ENCODE measurements at regions not wholly inside any gene's neighbourhood (a gene's known extent, or its start where the extent isn't known, plus 50 kb on each side); places are given as distances from the start of the nearest gene placed in this dataset.

DNA sequence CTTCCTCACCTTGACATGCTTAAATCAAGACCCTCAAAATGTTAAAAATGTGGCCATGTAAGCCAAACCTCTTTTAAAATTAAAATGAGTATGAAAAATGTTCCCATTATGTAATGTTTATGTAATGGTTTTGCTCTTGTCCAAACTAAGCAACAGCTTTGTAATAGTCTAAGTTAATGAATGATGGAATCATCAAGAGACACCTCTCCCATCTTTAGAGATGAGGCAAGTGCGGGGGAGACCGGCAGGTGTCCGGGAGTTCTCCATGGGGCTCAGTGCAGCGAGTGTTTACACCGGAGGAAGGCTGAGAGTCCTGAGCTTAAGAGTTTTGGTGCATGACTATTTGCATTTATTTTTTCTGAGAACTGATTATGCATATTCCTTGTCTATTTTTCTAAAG, 384.9 kb upstream of the RNF32 start:
- Histone ChIP-seq H3F3A (ENCODE audit: control insufficient read depth, insufficient read depth) (no peaks in the 10 kb centered on the region), H3K79me2 (ENCODE audit: control insufficient read depth, low read length) (no peaks in the 10 kb centered on the region), H4K20me1 (ENCODE audit: control insufficient read depth, insufficient read depth, low read depth, low read length) (no peaks in the 10 kb centered on the region), H3K4me2 (ENCODE audit: low read length) (no peak overlapping the region), H3K27ac (ENCODE audit: low read depth, low read length) (no peak overlapping the region), H3K9me3 (ENCODE audit: control insufficient read depth, insufficient read depth, low read length) (no peaks in the 10 kb centered on the region), H3K36me3 (ENCODE audit: control insufficient read depth, low read length) (no peaks in the 10 kb centered on the region), H3K4me1 (ENCODE audit: control insufficient read depth, low read length) (no peaks in the 10 kb centered on the region), H3K4me3 (ENCODE audit: low read length) (no peak overlapping the region), H3K9me2 (replicated peaks; ENCODE audit: control insufficient read depth, low read length) (no peaks in the 10 kb centered on the region), H3K27me3 (ENCODE audit: control insufficient read depth, low read length) (peaks cover 4% of the 10 kb centered on the region; the same call in 1 of the 2 replicates)
- no peak for TF ChIP-seq EZH2phosphoT487 (IDR thresholded peaks at IDR 0.05; ENCODE audit: borderline replicate concordance, low read length)
- TF ChIP-seq, protein P1, sequence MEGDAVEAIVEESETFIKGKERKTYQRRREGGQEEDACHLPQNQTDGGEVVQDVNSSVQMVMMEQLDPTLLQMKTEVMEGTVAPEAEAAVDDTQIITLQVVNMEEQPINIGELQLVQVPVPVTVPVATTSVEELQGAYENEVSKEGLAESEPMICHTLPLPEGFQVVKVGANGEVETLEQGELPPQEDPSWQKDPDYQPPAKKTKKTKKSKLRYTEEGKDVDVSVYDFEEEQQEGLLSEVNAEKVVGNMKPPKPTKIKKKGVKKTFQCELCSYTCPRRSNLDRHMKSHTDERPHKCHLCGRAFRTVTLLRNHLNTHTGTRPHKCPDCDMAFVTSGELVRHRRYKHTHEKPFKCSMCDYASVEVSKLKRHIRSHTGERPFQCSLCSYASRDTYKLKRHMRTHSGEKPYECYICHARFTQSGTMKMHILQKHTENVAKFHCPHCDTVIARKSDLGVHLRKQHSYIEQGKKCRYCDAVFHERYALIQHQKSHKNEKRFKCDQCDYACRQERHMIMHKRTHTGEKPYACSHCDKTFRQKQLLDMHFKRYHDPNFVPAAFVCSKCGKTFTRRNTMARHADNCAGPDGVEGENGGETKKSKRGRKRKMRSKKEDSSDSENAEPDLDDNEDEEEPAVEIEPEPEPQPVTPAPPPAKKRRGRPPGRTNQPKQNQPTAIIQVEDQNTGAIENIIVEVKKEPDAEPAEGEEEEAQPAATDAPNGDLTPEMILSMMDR (IDR thresholded peaks at IDR 0.05; ENCODE audit: low read depth, low read length, poor library complexity, severe bottlenecking), result no peak

DNA sequence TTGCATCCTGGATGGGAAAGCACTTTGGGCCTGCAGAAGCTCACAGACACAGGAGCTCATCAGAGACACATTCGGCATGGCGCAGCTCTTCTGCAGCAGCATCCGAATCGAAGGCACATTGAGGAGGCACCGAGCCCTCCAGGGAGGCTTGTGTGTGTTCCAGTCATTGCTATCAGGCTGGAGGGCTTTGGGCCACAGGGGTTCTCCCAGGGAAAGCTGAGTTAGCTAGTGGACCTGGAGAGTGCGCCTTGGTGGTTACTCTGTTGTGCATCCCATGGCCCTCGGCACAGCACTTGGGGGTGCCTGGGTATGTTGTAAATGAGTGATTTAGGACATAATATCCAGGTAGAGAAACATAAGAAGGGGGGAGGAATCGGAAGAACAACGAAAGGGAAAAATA, 388.7 kb upstream of the RNF32 start:
- H3F3A ChIP-seq (ENCODE audit: control insufficient read depth, insufficient read depth), result no peaks in the 10 kb centered on the region
- no peaks in the 10 kb centered on the region for H3K36me3 ChIP-seq (ENCODE audit: control insufficient read depth, low read length)
- no peak for TF ChIP-seq EZH2phosphoT487 (IDR thresholded peaks at IDR 0.05; ENCODE audit: borderline replicate concordance, low read length)
- TF ChIP-seq, protein P1 (IDR thresholded peaks at IDR 0.05; ENCODE audit: low read depth, low read length, poor library complexity, severe bottlenecking), result no peak
- H3K27ac ChIP-seq (ENCODE audit: low read depth, low read length), result no peak overlapping the region
- no peaks in the 10 kb centered on the region for H3K9me2 ChIP-seq (replicated peaks; ENCODE audit: control insufficient read depth, low read length)
- no peaks in the 10 kb centered on the region for H4K20me1 ChIP-seq (ENCODE audit: control insufficient read depth, insufficient read depth, low read depth, low read length)
- H3K27me3 ChIP-seq (ENCODE audit: control insufficient read depth, low read length), result no peaks in the 10 kb centered on the region
- H3K4me2 ChIP-seq (ENCODE audit: low read length), result no peak overlapping the region
- no peaks in the 10 kb centered on the region for H3K4me1 ChIP-seq (ENCODE audit: control insufficient read depth, low read length)
- H3K79me2 ChIP-seq (ENCODE audit: control insufficient read depth, low read length), result no peaks in the 10 kb centered on the region
- H3K4me3 ChIP-seq (ENCODE audit: low read length), result no peak overlapping the region
- no peaks in the 10 kb centered on the region for H3K9me3 ChIP-seq (ENCODE audit: control insufficient read depth, insufficient read depth, low read length)

DNA sequence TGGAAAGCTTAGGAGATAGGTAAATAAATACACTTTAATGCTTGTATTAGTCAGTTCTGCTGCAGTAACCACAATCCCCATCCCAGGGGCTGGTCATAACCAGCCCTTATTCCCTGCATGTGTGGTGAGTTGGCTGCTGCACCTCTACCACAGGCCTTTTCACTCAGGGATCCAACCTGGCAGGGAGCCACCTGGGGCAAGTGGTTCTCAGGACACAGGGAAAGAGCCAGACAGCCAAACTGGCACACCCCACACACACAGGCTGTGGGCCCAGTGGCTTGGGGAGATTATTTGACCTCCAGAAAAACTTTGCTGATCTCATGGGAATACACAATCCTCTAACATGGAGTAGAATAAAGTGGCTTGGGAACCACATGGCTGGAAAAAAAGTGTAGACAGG, 400.0 kb upstream of the RNF32 start:
- Histone ChIP-seq H3K9me3 (ENCODE audit: control insufficient read depth, insufficient read depth, low read length) (peaks cover 5% of the 10 kb centered on the region; the same call in 1 of the 2 replicates), H3K4me2 (ENCODE audit: low read length) (no peak overlapping the region), H3F3A (ENCODE audit: control insufficient read depth, insufficient read depth) (no peaks in the 10 kb centered on the region), H3K27me3 (ENCODE audit: control insufficient read depth, low read length) (no peaks in the 10 kb centered on the region), H3K79me2 (ENCODE audit: control insufficient read depth, low read length) (no peaks in the 10 kb centered on the region), H3K4me3 (ENCODE audit: low read length) (no peak overlapping the region), H4K20me1 (ENCODE audit: control insufficient read depth, insufficient read depth, low read depth, low read length) (no peaks in the 10 kb centered on the region), H3K36me3 (ENCODE audit: control insufficient read depth, low read length) (no peaks in the 10 kb centered on the region), H3K4me1 (ENCODE audit: control insufficient read depth, low read length) (no peaks in the 10 kb centered on the region), H3K9me2 (replicated peaks; ENCODE audit: control insufficient read depth, low read length) (no peaks in the 10 kb centered on the region), H3K27ac (ENCODE audit: low read depth, low read length) (no peak overlapping the region)
- TF ChIP-seq, protein P1 (IDR thresholded peaks at IDR 0.05; ENCODE audit: low read depth, low read length, poor library complexity, severe bottlenecking), result no peak
- TF ChIP-seq EZH2phosphoT487 (IDR thresholded peaks at IDR 0.05; ENCODE audit: borderline replicate concordance, low read length), result no peak

All from DOHH2 (cell line).